ENCODE measurements at regions not wholly inside any gene's neighbourhood (a gene's known extent, or its start where the extent isn't known, plus 50 kb on each side); places are given as distances from the start of the nearest gene placed in this dataset.

GRCh38 chr9:86494644-86495111, 140.5 kb upstream of the TUT7 start:
- H3K4me3 ChIP-seq, result no peak overlapping the region
- H3K9me3 ChIP-seq, result no peaks in the 10 kb centered on the region
- TF ChIP-seq, protein P1, sequence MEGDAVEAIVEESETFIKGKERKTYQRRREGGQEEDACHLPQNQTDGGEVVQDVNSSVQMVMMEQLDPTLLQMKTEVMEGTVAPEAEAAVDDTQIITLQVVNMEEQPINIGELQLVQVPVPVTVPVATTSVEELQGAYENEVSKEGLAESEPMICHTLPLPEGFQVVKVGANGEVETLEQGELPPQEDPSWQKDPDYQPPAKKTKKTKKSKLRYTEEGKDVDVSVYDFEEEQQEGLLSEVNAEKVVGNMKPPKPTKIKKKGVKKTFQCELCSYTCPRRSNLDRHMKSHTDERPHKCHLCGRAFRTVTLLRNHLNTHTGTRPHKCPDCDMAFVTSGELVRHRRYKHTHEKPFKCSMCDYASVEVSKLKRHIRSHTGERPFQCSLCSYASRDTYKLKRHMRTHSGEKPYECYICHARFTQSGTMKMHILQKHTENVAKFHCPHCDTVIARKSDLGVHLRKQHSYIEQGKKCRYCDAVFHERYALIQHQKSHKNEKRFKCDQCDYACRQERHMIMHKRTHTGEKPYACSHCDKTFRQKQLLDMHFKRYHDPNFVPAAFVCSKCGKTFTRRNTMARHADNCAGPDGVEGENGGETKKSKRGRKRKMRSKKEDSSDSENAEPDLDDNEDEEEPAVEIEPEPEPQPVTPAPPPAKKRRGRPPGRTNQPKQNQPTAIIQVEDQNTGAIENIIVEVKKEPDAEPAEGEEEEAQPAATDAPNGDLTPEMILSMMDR (IDR thresholded peaks at IDR 0.05), result no peak
- H3K36me3 ChIP-seq (ENCODE audit: low read depth), result no peaks in the 10 kb centered on the region
- no peaks in the 10 kb centered on the region for H3K4me1 ChIP-seq (ENCODE audit: low read depth)
- ATAC-seq (no peak), DNase-seq (no peak)
- intact Hi-C loops (cut with DNase I, micrococcal nuclease), result no loop called here

- intact Hi-C loops (cut with DNase I, micrococcal nuclease), result no loop called here
- H3K9me3 ChIP-seq, result no peaks in the 10 kb centered on the region
- DNase-seq (no peak), ATAC-seq (no peak)
- no peaks in the 10 kb centered on the region for H3K4me1 ChIP-seq (ENCODE audit: low read depth)
- no peak overlapping the region for H3K4me3 ChIP-seq
- no peaks in the 10 kb centered on the region for H3K36me3 ChIP-seq (ENCODE audit: low read depth)
- TF ChIP-seq, protein P1 (IDR thresholded peaks at IDR 0.05), result no peak
Observed at GRCh38 chr9:86491468-86492266, 137.5 kb upstream of the TUT7 start.

DNA sequence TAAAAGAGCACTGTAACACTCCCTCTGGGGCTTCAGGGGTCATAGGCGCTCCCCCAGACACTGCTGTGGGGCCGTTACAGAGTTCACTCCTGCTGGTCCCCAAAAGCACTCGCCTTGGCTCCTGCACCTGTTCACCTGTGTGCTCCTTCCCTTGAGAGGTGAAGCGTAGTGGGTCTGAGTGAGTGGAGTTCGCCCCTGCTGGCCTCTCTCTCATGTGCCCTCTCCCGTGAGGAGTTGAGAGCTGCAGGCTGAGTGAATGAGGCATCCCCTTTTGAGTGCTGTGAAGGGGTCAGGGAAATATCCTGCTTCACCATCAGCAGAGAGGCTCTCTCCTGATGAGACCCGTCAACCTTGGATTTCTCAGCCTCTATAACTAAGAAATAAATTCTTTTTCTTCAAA, 134.6 kb upstream of the TUT7 start:
- TF ChIP-seq, protein P1 (IDR thresholded peaks at IDR 0.05), result no peak
- DNase-seq (no peak), ATAC-seq (no peak)
- no peaks in the 10 kb centered on the region for H3K9me3 ChIP-seq
- H3K36me3 ChIP-seq (ENCODE audit: low read depth), result no peaks in the 10 kb centered on the region
- no peak overlapping the region for H3K4me3 ChIP-seq
- H3K4me1 ChIP-seq (ENCODE audit: low read depth), result no peaks in the 10 kb centered on the region
- intact Hi-C loops (cut with DNase I, micrococcal nuclease), result loop anchor here (5.0 kb wide), 1 partner anchor 834 kb away; no protein-coding TSS in a partner anchor

GRCh38 chr9:86488345-86488744, 134.1 kb upstream of the TUT7 start:
- H3K36me3 ChIP-seq (ENCODE audit: low read depth), result no peaks in the 10 kb centered on the region
- TF ChIP-seq, protein P1 (IDR thresholded peaks at IDR 0.05), result no peak
- intact Hi-C loops (cut with DNase I, micrococcal nuclease), result loop anchor here (5.0 kb wide), 1 partner anchor 834 kb away; no protein-coding TSS in a partner anchor

GRCh38 chr9:86487838-86488233, 133.6 kb upstream of the TUT7 start:
- DNase-seq (no peak), ATAC-seq (no peak)
- Histone ChIP-seq H3K4me1 (ENCODE audit: low read depth) (no peaks in the 10 kb centered on the region), H3K36me3 (ENCODE audit: low read depth) (no peaks in the 10 kb centered on the region), H3K9me3 (no peaks in the 10 kb centered on the region), H3K4me3 (no peak overlapping the region)
- intact Hi-C loops (cut with DNase I, micrococcal nuclease), result loop anchor here (5.0 kb wide), 1 partner anchor 834 kb away; no protein-coding TSS in a partner anchor
- TF ChIP-seq, protein P1 (IDR thresholded peaks at IDR 0.05), result no peak

More at GRCh38 chr9:86488345-86488744, 134.1 kb upstream of the TUT7 start:
- DNase-seq (no peak), ATAC-seq (no peak)
- no peaks in the 10 kb centered on the region for H3K9me3 ChIP-seq
- no peaks in the 10 kb centered on the region for H3K4me1 ChIP-seq (ENCODE audit: low read depth)
- H3K4me3 ChIP-seq, result no peak overlapping the region
